ENCODE measurements at regions not wholly inside any gene's neighbourhood (a gene's known extent, or its start where the extent isn't known, plus 50 kb on each side); places are given as distances from the start of the nearest gene placed in this dataset.

GRCh38 chr4:175062183-175062592 is 144.0 kb downstream of the ADAM29 start:
- Mint-ChIP-seq H3K4me1 (ENCODE audit: insufficient read depth, unreplicated experiment) (no peaks in the 10 kb centered on the region), H3K27me3 (ENCODE audit: insufficient read depth, unreplicated experiment) (no peaks in the 10 kb centered on the region), H3K27ac (ENCODE audit: low read depth, unreplicated experiment) (no peak overlapping the region), H3K9me3 (ENCODE audit: unreplicated experiment) (no peaks in the 10 kb centered on the region), H3K4me3 (ENCODE audit: unreplicated experiment) (no peak overlapping the region), H3K36me3 (ENCODE audit: insufficient read depth, unreplicated experiment) (peaks cover 4% of the 10 kb centered on the region)
- ChIA-PET CTCF (no interaction called here), POLR2A (no interaction called here)
- DNase-seq (ENCODE audit: unreplicated experiment) = no peak
- TF ChIP-seq CTCF (IDR thresholded peaks at IDR 0.05; ENCODE audit: unreplicated experiment) = no peak
- intact Hi-C loops (cut with micrococcal nuclease) = no loop called here
- no TSS peak for BruUV-seq (replicated peaks)

- peaks cover 4% of the 10 kb centered on the region for H3K36me3 Mint-ChIP-seq (ENCODE audit: insufficient read depth, unreplicated experiment)
- H3K4me1 Mint-ChIP-seq (ENCODE audit: insufficient read depth, unreplicated experiment) = no peaks in the 10 kb centered on the region
These were observed 147.1 kb downstream of the ADAM29 start for GRCh38 chr4:175065228-175065627.

GRCh38 chr4:175066923-175067627 is 148.9 kb downstream of the ADAM29 start:
- Mint-ChIP-seq H3K4me1 (ENCODE audit: insufficient read depth, unreplicated experiment) (peaks cover 9% of the 10 kb centered on the region), H3K27me3 (ENCODE audit: insufficient read depth, unreplicated experiment) (no peaks in the 10 kb centered on the region), H3K36me3 (ENCODE audit: insufficient read depth, unreplicated experiment) (peaks cover 4% of the 10 kb centered on the region), H3K4me3 (ENCODE audit: unreplicated experiment) (no peak overlapping the region), H3K9me3 (ENCODE audit: unreplicated experiment) (no peaks in the 10 kb centered on the region), H3K27ac (ENCODE audit: low read depth, unreplicated experiment) (no peak overlapping the region)
- intact Hi-C loops (cut with micrococcal nuclease) = no loop called here
- no TSS peak for BruUV-seq (replicated peaks)
- ChIA-PET POLR2A (interaction anchor here (0.5 kb wide), 1 partner anchor 491 kb away, joined by 3 read pairs; no protein-coding TSS in a partner anchor), CTCF (no interaction called here)
- no peak for DNase-seq (ENCODE audit: unreplicated experiment)
- no peak for TF ChIP-seq CTCF (IDR thresholded peaks at IDR 0.05; ENCODE audit: unreplicated experiment)

More at GRCh38 chr4:175065228-175065627, 147.1 kb downstream of the ADAM29 start:
- Mint-ChIP-seq H3K27me3 (ENCODE audit: insufficient read depth, unreplicated experiment) (no peaks in the 10 kb centered on the region), H3K4me3 (ENCODE audit: unreplicated experiment) (no peak overlapping the region), H3K27ac (ENCODE audit: low read depth, unreplicated experiment) (no peak overlapping the region), H3K9me3 (ENCODE audit: unreplicated experiment) (no peaks in the 10 kb centered on the region)
- intact Hi-C loops (cut with micrococcal nuclease) = no loop called here
- DNase-seq (ENCODE audit: unreplicated experiment) = no peak
- TF ChIP-seq CTCF (IDR thresholded peaks at IDR 0.05; ENCODE audit: unreplicated experiment) = no peak
- no TSS peak for BruUV-seq (replicated peaks)
- POLR2A ChIA-PET = no interaction called here
- CTCF ChIA-PET = interaction anchor here (0.7 kb wide), 1 partner anchor 101 kb away, joined by 3 read pairs; no protein-coding TSS in a partner anchor

- DNase-seq (ENCODE audit: unreplicated experiment) = no peak
- CTCF ChIA-PET = no interaction called here
- POLR2A ChIA-PET = no interaction called here
- Mint-ChIP-seq H3K27me3 (ENCODE audit: insufficient read depth, unreplicated experiment) (no peaks in the 10 kb centered on the region), H3K9me3 (ENCODE audit: unreplicated experiment) (no peaks in the 10 kb centered on the region), H3K36me3 (ENCODE audit: insufficient read depth, unreplicated experiment) (no peaks in the 10 kb centered on the region), H3K4me3 (ENCODE audit: unreplicated experiment) (no peak overlapping the region), H3K27ac (ENCODE audit: low read depth, unreplicated experiment) (no peak overlapping the region), H3K4me1 (ENCODE audit: insufficient read depth, unreplicated experiment) (peaks cover 9% of the 10 kb centered on the region)
- intact Hi-C loops (cut with micrococcal nuclease) = no loop called here
- BruUV-seq (replicated peaks) = no TSS peak
- no peak for TF ChIP-seq CTCF (IDR thresholded peaks at IDR 0.05; ENCODE audit: unreplicated experiment)
These were observed 150.1 kb downstream of the ADAM29 start for GRCh38 chr4:175068266-175068665.
